Keratinocyte (primary cell): ENCODE measurements at regions not wholly inside any gene's neighbourhood (a gene's known extent, or its start where the extent isn't known, plus 50 kb on each side); places are given as distances from the start of the nearest gene placed in this dataset.

ENCODE experiments used
- EZH2 ChIP-seq: IDR thresholded peaks from one replicate; pipeline ENCODE4 v1.6.1; 2012; ENCODE audit warnings: inconsistent platforms, mild to moderate bottlenecking, low read length, moderate library complexity
- TF ChIP-seq, protein P1 (sequence below), 3 experiments: IDR thresholded peaks in 1 of 3; conservative IDR thresholded peaks in 1 of 3; optimal IDR thresholded peaks in 1 of 3; 2 replicates in 2 of 3; 3 replicates in 1 of 3; pipeline versions ENCODE3 to v1.5.1; 2011; ENCODE audit warnings: low read length in 3 of 3, mild to moderate bottlenecking in 3 of 3, moderate library complexity in 2 of 3, control low read depth in 1 of 3, inconsistent platforms in 1 of 3; ENCODE audit not compliant: insufficient read depth in 2 of 3; ENCODE audit errors: extremely low read depth in 1 of 3

DNA sequence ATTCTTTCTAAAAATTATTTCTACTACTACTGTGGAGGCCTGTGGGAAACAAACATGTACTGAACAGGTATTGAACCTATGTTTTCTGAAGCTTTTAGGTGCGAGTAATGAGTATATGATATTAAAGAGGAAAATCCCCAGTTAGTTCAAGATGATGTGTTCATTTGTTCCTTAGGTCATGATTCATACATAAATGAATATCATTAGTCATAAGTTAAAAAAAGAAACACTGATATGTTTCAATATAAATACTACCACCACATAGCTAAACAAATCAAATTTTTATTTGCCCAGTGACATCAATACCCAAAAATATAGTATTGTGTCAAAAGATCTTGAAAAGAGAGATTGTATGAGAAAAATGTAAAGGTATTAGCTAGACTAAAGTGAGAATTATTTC, 210.7 kb upstream of the GNAI1 start:
- TF ChIP-seq, protein P1, sequence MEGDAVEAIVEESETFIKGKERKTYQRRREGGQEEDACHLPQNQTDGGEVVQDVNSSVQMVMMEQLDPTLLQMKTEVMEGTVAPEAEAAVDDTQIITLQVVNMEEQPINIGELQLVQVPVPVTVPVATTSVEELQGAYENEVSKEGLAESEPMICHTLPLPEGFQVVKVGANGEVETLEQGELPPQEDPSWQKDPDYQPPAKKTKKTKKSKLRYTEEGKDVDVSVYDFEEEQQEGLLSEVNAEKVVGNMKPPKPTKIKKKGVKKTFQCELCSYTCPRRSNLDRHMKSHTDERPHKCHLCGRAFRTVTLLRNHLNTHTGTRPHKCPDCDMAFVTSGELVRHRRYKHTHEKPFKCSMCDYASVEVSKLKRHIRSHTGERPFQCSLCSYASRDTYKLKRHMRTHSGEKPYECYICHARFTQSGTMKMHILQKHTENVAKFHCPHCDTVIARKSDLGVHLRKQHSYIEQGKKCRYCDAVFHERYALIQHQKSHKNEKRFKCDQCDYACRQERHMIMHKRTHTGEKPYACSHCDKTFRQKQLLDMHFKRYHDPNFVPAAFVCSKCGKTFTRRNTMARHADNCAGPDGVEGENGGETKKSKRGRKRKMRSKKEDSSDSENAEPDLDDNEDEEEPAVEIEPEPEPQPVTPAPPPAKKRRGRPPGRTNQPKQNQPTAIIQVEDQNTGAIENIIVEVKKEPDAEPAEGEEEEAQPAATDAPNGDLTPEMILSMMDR (optimal IDR thresholded peaks at IDR 0.05 in 1 of 3, IDR thresholded peaks at IDR 0.05 in 1 of 3, conservative IDR thresholded peaks at IDR 0.05 in 1 of 3; ENCODE audit: extremely low read depth in 1 of 3, insufficient read depth in 2 of 3, low read length in 3 of 3) = no peak
- TF ChIP-seq EZH2 = no peak
